OCI-LY3 (cell line): ENCODE measurements at regions not wholly inside any gene's neighbourhood (a gene's known extent, or its start where the extent isn't known, plus 50 kb on each side); places are given as distances from the start of the nearest gene placed in this dataset.

ENCODE experiments used
- CTCF ChIP-seq: fragments of 200-600, 300-600 bp; sonication (generic); IDR thresholded peaks from 2 replicates; pipeline ENCODE4 v1.5.1; 2014; ENCODE audit warnings: antibody characterized with exemption, low read length, low read depth
- EZH2phosphoT487 ChIP-seq: fragments of 200-600 bp; shearing (Covaris generic); IDR thresholded peaks from 2 replicates; pipeline ENCODE4 v1.6.1; 2018; ENCODE audit warnings: antibody characterized with exemption, mixed run types, low read depth

- TF ChIP-seq CTCF (no peak), EZH2phosphoT487 (no peak)
Observed at GRCh38 chr2:121031568-121032340, 253.2 kb downstream of the TFCP2L1 start.
